ENCODE measurements at regions not wholly inside any gene's neighbourhood (a gene's known extent, or its start where the extent isn't known, plus 50 kb on each side); places are given as distances from the start of the nearest gene placed in this dataset.

- Mint-ChIP-seq H3K36me3 (no peaks in the 10 kb centered on the region), H3K9me3 (peaks cover 0 to 7% (median 1%) of the 10 kb centered on the region in 11 donors), H3K27me3 (peaks cover 0 to 6% (median 0%) of the 10 kb centered on the region in 5 donors), H3K4me3 (no peak overlapping the region), H3K27ac (no peak overlapping the region), H3K4me1 (no peaks in the 10 kb centered on the region)
- Histone ChIP-seq H3K27me3 (ENCODE audit: control insufficient read depth in 2 of 2, insufficient read depth in 2 of 2, low read length in 2 of 2) (no peaks in the 10 kb centered on the region), H3K36me3 (ENCODE audit: control insufficient read depth in 2 of 3, insufficient read depth in 3 of 3, low read length in 3 of 3) (no peaks in the 10 kb centered on the region), H3K9me3 (ENCODE audit: control insufficient read depth in 2 of 3, low read length in 3 of 3) (no peaks in the 10 kb centered on the region), H3K4me1 (ENCODE audit: control insufficient read depth in 2 of 2, insufficient read depth in 2 of 2, low read length in 2 of 2) (no peaks in the 10 kb centered on the region), H3K27ac (ENCODE audit: low read depth, low read length) (no peak overlapping the region), H3K4me3 (ENCODE audit: low read length) (no peak overlapping the region)
- ChIA-PET POLR2A (no interaction called here), CTCF (no interaction called here)
- no peak for DNase-seq
- intact Hi-C loops (cut with micrococcal nuclease): no loop called here
- ATAC-seq: no peak
Measured at GRCh38 chr4:20302336-20302735, 50.6 kb downstream of the SLIT2 start.

- POLR2A ChIA-PET: interaction anchor here (0.5 kb wide), 1 partner anchor 836 kb away, joined by 4 read pairs; no protein-coding TSS in a partner anchor
- H3K36me3 ChIP-seq (ENCODE audit: control insufficient read depth in 2 of 3, insufficient read depth in 3 of 3, low read length in 3 of 3): no peaks in the 10 kb centered on the region
- no peak overlapping the region for H3K4me3 Mint-ChIP-seq
- H3K36me3 Mint-ChIP-seq: no peaks in the 10 kb centered on the region
- intact Hi-C loops (cut with micrococcal nuclease): no loop called here
- peaks cover 0 to 14% (median 2%) of the 10 kb centered on the region in 11 donors for H3K9me3 Mint-ChIP-seq
- no peaks in the 10 kb centered on the region for H3K4me1 Mint-ChIP-seq
- no peaks in the 10 kb centered on the region for H3K9me3 ChIP-seq (ENCODE audit: control insufficient read depth in 2 of 3, low read length in 3 of 3)
- CTCF ChIA-PET: interaction anchor here (1.1 kb wide), 1 partner anchor 11 kb away, joined by 3 read pairs; no protein-coding TSS in a partner anchor
- no peak for ATAC-seq
- H3K27me3 Mint-ChIP-seq: peaks cover 0 to 6% (median 0%) of the 10 kb centered on the region in 5 donors
- no peak for DNase-seq
- no peaks in the 10 kb centered on the region for H3K27me3 ChIP-seq (ENCODE audit: control insufficient read depth in 2 of 2, insufficient read depth in 2 of 2, low read length in 2 of 2)
- H3K4me1 ChIP-seq (ENCODE audit: control insufficient read depth in 2 of 2, insufficient read depth in 2 of 2, low read length in 2 of 2): no peaks in the 10 kb centered on the region
- no peak overlapping the region for H3K4me3 ChIP-seq (ENCODE audit: low read length)
- no peak overlapping the region for H3K27ac ChIP-seq (ENCODE audit: low read depth, low read length)
- no peak overlapping the region for H3K27ac Mint-ChIP-seq
Measured at GRCh38 chr4:20305976-20306375, 54.3 kb downstream of the SLIT2 start.

- no peak overlapping the region for H3K4me3 Mint-ChIP-seq
- Histone ChIP-seq H3K9me3 (ENCODE audit: control insufficient read depth in 2 of 3, low read length in 3 of 3) (no peaks in the 10 kb centered on the region), H3K4me1 (ENCODE audit: control insufficient read depth in 2 of 2, insufficient read depth in 2 of 2, low read length in 2 of 2) (no peaks in the 10 kb centered on the region), H3K36me3 (ENCODE audit: control insufficient read depth in 2 of 3, insufficient read depth in 3 of 3, low read length in 3 of 3) (no peaks in the 10 kb centered on the region), H3K27ac (ENCODE audit: low read depth, low read length) (no peak overlapping the region), H3K27me3 (ENCODE audit: control insufficient read depth in 2 of 2, insufficient read depth in 2 of 2, low read length in 2 of 2) (no peaks in the 10 kb centered on the region), H3K4me3 (ENCODE audit: low read length) (no peak overlapping the region)
- H3K27ac Mint-ChIP-seq: no peak overlapping the region
- DNase-seq: no peak
- no peaks in the 10 kb centered on the region for H3K4me1 Mint-ChIP-seq
- no peaks in the 10 kb centered on the region for H3K27me3 Mint-ChIP-seq
- intact Hi-C loops (cut with micrococcal nuclease): no loop called here
- H3K9me3 Mint-ChIP-seq: peaks cover 0 to 15% (median 3%) of the 10 kb centered on the region in 11 donors
- no peak for ATAC-seq
- H3K36me3 Mint-ChIP-seq: no peaks in the 10 kb centered on the region
- ChIA-PET POLR2A (no interaction called here), CTCF (no interaction called here)
Measured at GRCh38 chr4:20311856-20312255, 60.2 kb downstream of the SLIT2 start.

- ATAC-seq (no peak), DNase-seq (no peak)
- H3K9me3 Mint-ChIP-seq: peaks cover 0 to 15% (median 2%) of the 10 kb centered on the region in 11 donors
- no peaks in the 10 kb centered on the region for H3K4me1 ChIP-seq (ENCODE audit: control insufficient read depth in 2 of 2, insufficient read depth in 2 of 2, low read length in 2 of 2)
- no peaks in the 10 kb centered on the region for H3K4me1 Mint-ChIP-seq
- no peaks in the 10 kb centered on the region for H3K27me3 Mint-ChIP-seq
- H3K4me3 ChIP-seq (ENCODE audit: low read length): no peak overlapping the region
- no peak overlapping the region for H3K4me3 Mint-ChIP-seq
- H3K27ac ChIP-seq (ENCODE audit: low read depth, low read length): no peak overlapping the region
- CTCF ChIA-PET: no interaction called here
- no peak overlapping the region for H3K27ac Mint-ChIP-seq
- intact Hi-C loops (cut with micrococcal nuclease): no loop called here
- no peaks in the 10 kb centered on the region for H3K36me3 ChIP-seq (ENCODE audit: control insufficient read depth in 2 of 3, insufficient read depth in 3 of 3, low read length in 3 of 3)
- POLR2A ChIA-PET: no interaction called here
- no peaks in the 10 kb centered on the region for H3K9me3 ChIP-seq (ENCODE audit: control insufficient read depth in 2 of 3, low read length in 3 of 3)
- H3K36me3 Mint-ChIP-seq: no peaks in the 10 kb centered on the region
- H3K27me3 ChIP-seq (ENCODE audit: control insufficient read depth in 2 of 2, insufficient read depth in 2 of 2, low read length in 2 of 2): no peaks in the 10 kb centered on the region
Measured at GRCh38 chr4:20313237-20314030, 61.7 kb downstream of the SLIT2 start.

- Histone ChIP-seq H3K27me3 (ENCODE audit: control insufficient read depth in 2 of 2, insufficient read depth in 2 of 2, low read length in 2 of 2) (no peaks in the 10 kb centered on the region), H3K36me3 (ENCODE audit: control insufficient read depth in 2 of 3, insufficient read depth in 3 of 3, low read length in 3 of 3) (no peaks in the 10 kb centered on the region), H3K4me1 (ENCODE audit: control insufficient read depth in 2 of 2, insufficient read depth in 2 of 2, low read length in 2 of 2) (no peaks in the 10 kb centered on the region), H3K27ac (ENCODE audit: low read depth, low read length) (no peak overlapping the region), H3K4me3 (ENCODE audit: low read length) (no peak overlapping the region), H3K9me3 (ENCODE audit: control insufficient read depth in 2 of 3, low read length in 3 of 3) (no peaks in the 10 kb centered on the region)
- H3K27me3 Mint-ChIP-seq: peaks cover 0 to 8% (median 0%) of the 10 kb centered on the region in 5 donors
- H3K4me3 Mint-ChIP-seq: no peak overlapping the region
- ATAC-seq (no peak), DNase-seq (no peak)
- intact Hi-C loops (cut with micrococcal nuclease): no loop called here
- no peak overlapping the region for H3K27ac Mint-ChIP-seq
- CTCF ChIA-PET: no interaction called here
- peaks cover 0 to 13% (median 2%) of the 10 kb centered on the region in 11 donors for H3K9me3 Mint-ChIP-seq
- H3K36me3 Mint-ChIP-seq: no peaks in the 10 kb centered on the region
- POLR2A ChIA-PET: no interaction called here
- no peaks in the 10 kb centered on the region for H3K4me1 Mint-ChIP-seq
Measured at GRCh38 chr4:20317424-20317985, 65.8 kb downstream of the SLIT2 start.

- Histone ChIP-seq H3K9me3 (ENCODE audit: control insufficient read depth in 2 of 3, low read length in 3 of 3) (no peaks in the 10 kb centered on the region), H3K27ac (ENCODE audit: low read depth, low read length) (no peak overlapping the region), H3K36me3 (ENCODE audit: control insufficient read depth in 2 of 3, insufficient read depth in 3 of 3, low read length in 3 of 3) (no peaks in the 10 kb centered on the region), H3K4me1 (ENCODE audit: control insufficient read depth in 2 of 2, insufficient read depth in 2 of 2, low read length in 2 of 2) (no peaks in the 10 kb centered on the region), H3K4me3 (ENCODE audit: low read length) (no peak overlapping the region), H3K27me3 (ENCODE audit: control insufficient read depth in 2 of 2, insufficient read depth in 2 of 2, low read length in 2 of 2) (no peaks in the 10 kb centered on the region)
- Mint-ChIP-seq H3K4me3 (no peak overlapping the region), H3K27me3 (peaks cover 0 to 8% (median 0%) of the 10 kb centered on the region in 5 donors), H3K9me3 (peaks cover 0 to 12% (median 1%) of the 10 kb centered on the region in 11 donors), H3K4me1 (no peaks in the 10 kb centered on the region), H3K27ac (no peak overlapping the region), H3K36me3 (no peaks in the 10 kb centered on the region)
- intact Hi-C loops (cut with micrococcal nuclease): no loop called here
- ChIA-PET POLR2A (no interaction called here), CTCF (no interaction called here)
- ATAC-seq (no peak), DNase-seq (no peak)
Measured at GRCh38 chr4:20318001-20318908, 66.5 kb downstream of the SLIT2 start.

All from naive thymus-derived CD4-positive, alpha-beta T cell (primary cell).